Neural progenitor cell (in vitro differentiated cells): ENCODE measurements at regions not wholly inside any gene's neighbourhood (a gene's known extent, or its start where the extent isn't known, plus 50 kb on each side); places are given as distances from the start of the nearest gene placed in this dataset.

Experiments used
- DNase-seq: peaks from one replicate; pipeline ENCODE4 v3.0.0-alpha.2; 2016; ENCODE audit warnings: low spot score
- H2AFZ ChIP-seq: fragments of 200-600 bp; sonication (generic); replicated peaks from 2 replicates; pipeline ENCODE4 v1.6.1; 2016; ENCODE audit warnings: antibody characterized with exemption
- H3F3A ChIP-seq: fragments of 200-600 bp; sonication (generic); 2 replicates; pipeline ENCODE4 v1.6.1; 2016; ENCODE audit warnings: antibody characterized with exemption, low read depth
- H3K27ac ChIP-seq: fragments of 200-600 bp; sonication (generic); 2 replicates; pipeline ENCODE4 v1.5.1; 2016; ENCODE audit warnings: mild to moderate bottlenecking
- H3K27me3 ChIP-seq: fragments of 200-600 bp; sonication (generic); 2 replicates; pipeline ENCODE4 v1.6.1; 2016; ENCODE audit warnings: mild to moderate bottlenecking, moderate library complexity
- H3K36me3 ChIP-seq: fragments of 200-600 bp; sonication (generic); 2 replicates; pipeline ENCODE4 v1.5.1; 2016
- H3K4me1 ChIP-seq: fragments of 200-600 bp; sonication (generic); 2 replicates; pipeline ENCODE4 v1.6.1; 2016; ENCODE audit warnings: mixed run types
- H3K4me2 ChIP-seq: fragments of 200-600 bp; sonication (generic); 2 replicates; pipeline ENCODE4 v1.6.1; 2016
- H3K4me3 ChIP-seq: fragments of 200-600 bp; sonication (generic); 2 replicates; pipeline ENCODE4 v1.5.1; 2016
- H3K79me2 ChIP-seq: fragments of 200-600 bp; sonication (generic); 2 replicates; pipeline ENCODE4 v1.6.1; 2016; ENCODE audit warnings: low read depth
- H3K9ac ChIP-seq: fragments of 200-600 bp; sonication (generic); 2 replicates; pipeline ENCODE4 v1.6.1; 2016
- H3K9me3 ChIP-seq: fragments of 200-600 bp; sonication (generic); 2 replicates; pipeline ENCODE4 v1.5.1; 2016; ENCODE audit warnings: low read depth
- H4K20me1 ChIP-seq: fragments of 200-600 bp; sonication (generic); 2 replicates; pipeline ENCODE4 v1.6.1; 2016; ENCODE audit warnings: low read depth
- H3K27ac Mint-ChIP-seq: 3 replicates; pipeline ENCODE4 v1.8.0; 2021; ENCODE audit warnings: mixed read lengths
- H3K27me3 Mint-ChIP-seq: 2 replicates; pipeline ENCODE4 v1.8.0; 2022; ENCODE audit warnings: low read depth, mild to moderate bottlenecking, inconsistent platforms, moderate library complexity, mixed read lengths; ENCODE audit not compliant: insufficient read depth
- H3K36me3 Mint-ChIP-seq: 3 replicates; pipeline ENCODE4 v1.8.0; 2021; ENCODE audit warnings: mixed read lengths
- H3K4me1 Mint-ChIP-seq: 3 replicates; pipeline ENCODE4 v1.8.0; 2021; ENCODE audit warnings: mixed read lengths
- H3K4me3 Mint-ChIP-seq: 3 replicates; pipeline ENCODE4 v1.8.0; 2021; ENCODE audit warnings: mild to moderate bottlenecking, moderate library complexity, mixed read lengths
- H3K9me3 Mint-ChIP-seq: 3 replicates; pipeline ENCODE4 v1.8.0; 2020; ENCODE audit warnings: mixed read lengths
- CTCF ChIP-seq: fragments of 200-600 bp; sonication (generic); IDR thresholded peaks from 2 replicates; pipeline ENCODE4 v1.5.1; 2017; ENCODE audit warnings: antibody characterized with exemption, mild to moderate bottlenecking
- EZH2 ChIP-seq: fragments of 200-600 bp; sonication (generic); IDR thresholded peaks from 2 replicates; pipeline ENCODE4 v1.6.1; 2017; ENCODE audit warnings: antibody characterized with exemption, mild to moderate bottlenecking, moderate library complexity
- EZH2phosphoT487 ChIP-seq: fragments of 200-600 bp; sonication (generic); IDR thresholded peaks from 2 replicates; pipeline ENCODE4 v1.6.1; 2017; ENCODE audit warnings: antibody characterized with exemption

GRCh38 chr15:62402687-62403086, 237.6 kb upstream of the C2CD4B start:
- Histone ChIP-seq H3K4me1 (no peaks in the 10 kb centered on the region), H3K27me3 (no peaks in the 10 kb centered on the region), H3K27ac (no peak overlapping the region), H3K4me3 (no peak overlapping the region), H3K9ac (no peak overlapping the region), H3K4me2 (no peak overlapping the region), H4K20me1 (no peaks in the 10 kb centered on the region), H3K79me2 (peaks cover 4% of the 10 kb centered on the region), H2AFZ (no peak overlapping the region), H3F3A (no peaks in the 10 kb centered on the region), H3K9me3 (no peaks in the 10 kb centered on the region), H3K36me3 (no peaks in the 10 kb centered on the region)
- TF ChIP-seq EZH2phosphoT487 = no peak
- TF ChIP-seq CTCF = no peak
- TF ChIP-seq EZH2 = no peak
- Mint-ChIP-seq H3K9me3 (peaks cover 28% of the 10 kb centered on the region), H3K4me3 (no peak overlapping the region), H3K36me3 (peaks cover 14% of the 10 kb centered on the region), H3K27me3 (no peaks in the 10 kb centered on the region), H3K4me1 (no peaks in the 10 kb centered on the region), H3K27ac (no peak overlapping the region)
- DNase-seq = no peak

- Histone ChIP-seq H4K20me1 (no peaks in the 10 kb centered on the region), H3K4me3 (no peak overlapping the region), H3K79me2 (peaks cover 4% of the 10 kb centered on the region), H3K4me2 (no peak overlapping the region), H3K27ac (no peak overlapping the region), H3K4me1 (no peaks in the 10 kb centered on the region), H3K36me3 (no peaks in the 10 kb centered on the region), H3K9me3 (no peaks in the 10 kb centered on the region), H2AFZ (no peak overlapping the region), H3K9ac (no peak overlapping the region), H3K27me3 (no peaks in the 10 kb centered on the region), H3F3A (no peaks in the 10 kb centered on the region)
- no peak for DNase-seq
- H3K9me3 Mint-ChIP-seq = peaks cover 23% of the 10 kb centered on the region
- peaks cover 12% of the 10 kb centered on the region for H3K36me3 Mint-ChIP-seq
- no peaks in the 10 kb centered on the region for H3K4me1 Mint-ChIP-seq
- no peak overlapping the region for H3K4me3 Mint-ChIP-seq
- H3K27me3 Mint-ChIP-seq = no peaks in the 10 kb centered on the region
- TF ChIP-seq EZH2phosphoT487 = no peak
- H3K27ac Mint-ChIP-seq = no peak overlapping the region
Observed at GRCh38 chr15:62403164-62403809, 238.2 kb upstream of the C2CD4B start.

- Histone ChIP-seq H3F3A (no peaks in the 10 kb centered on the region), H3K9ac (no peak overlapping the region), H3K4me1 (no peaks in the 10 kb centered on the region), H3K9me3 (no peaks in the 10 kb centered on the region), H4K20me1 (no peaks in the 10 kb centered on the region), H3K4me3 (no peak overlapping the region), H3K27ac (no peak overlapping the region), H3K27me3 (no peaks in the 10 kb centered on the region), H3K4me2 (no peak overlapping the region), H3K36me3 (no peaks in the 10 kb centered on the region), H2AFZ (no peak overlapping the region), H3K79me2 (peaks cover 4% of the 10 kb centered on the region)
- Mint-ChIP-seq H3K9me3 (peaks cover 16% of the 10 kb centered on the region), H3K27ac (no peak overlapping the region), H3K36me3 (peaks cover 8% of the 10 kb centered on the region), H3K27me3 (no peaks in the 10 kb centered on the region), H3K4me1 (no peaks in the 10 kb centered on the region), H3K4me3 (no peak overlapping the region)
- DNase-seq = no peak
- TF ChIP-seq EZH2 (no peak), CTCF (no peak), EZH2phosphoT487 (no peak)
Observed at GRCh38 chr15:62404194-62404985, 239.3 kb upstream of the C2CD4B start.
